Left ventricle myocardium inferior (tissue), 1 donor: ENCODE measurements at regions not wholly inside any gene's neighbourhood (a gene's known extent, or its start where the extent isn't known, plus 50 kb on each side); places are given as distances from the start of the nearest gene placed in this dataset.

Source experiments
- DNase-seq: peaks from one replicate; pipeline ENCODE4 v3.0.0-alpha.2; 2020
- H3K27ac ChIP-seq: fragments of 200-600 bp; replicated peaks from 2 replicates; pipeline ENCODE4 v1.8.0; 2021
- H3K27me3 ChIP-seq: fragments of 200-600 bp; 2 replicates; pipeline ENCODE4 v1.8.0; 2021; ENCODE audit warnings: low read depth
- H3K36me3 ChIP-seq: fragments of 200-600 bp; 2 replicates; pipeline ENCODE4 v1.8.0; 2021
- H3K4me1 ChIP-seq: fragments of 200-600 bp; 2 replicates; pipeline ENCODE4 v1.8.0; 2021
- H3K4me3 ChIP-seq: fragments of 200-600 bp; 2 replicates; pipeline ENCODE4 v1.8.0; 2021; ENCODE audit warnings: mild to moderate bottlenecking, moderate library complexity
- H3K9me3 ChIP-seq: fragments of 200-600 bp; replicated peaks from 2 replicates; pipeline ENCODE4 v1.8.0; 2021
- intact Hi-C: fragments of 100-400 bp; cut with micrococcal nuclease; formaldehyde crosslinking; loops from one replicate; pipeline ENCODE4 v1.11.0; 2022
- TF ChIP-seq, protein P1 (sequence below): fragments of 200-600 bp; IDR thresholded peaks from 2 replicates; pipeline ENCODE4 v1.8.0; 2021; ENCODE audit warnings: antibody characterized with exemption, mild to moderate bottlenecking, borderline replicate concordance
- donor health status: DM: no; HTN: yes; CAD: no; lungs with severe emphysema.

DNA sequence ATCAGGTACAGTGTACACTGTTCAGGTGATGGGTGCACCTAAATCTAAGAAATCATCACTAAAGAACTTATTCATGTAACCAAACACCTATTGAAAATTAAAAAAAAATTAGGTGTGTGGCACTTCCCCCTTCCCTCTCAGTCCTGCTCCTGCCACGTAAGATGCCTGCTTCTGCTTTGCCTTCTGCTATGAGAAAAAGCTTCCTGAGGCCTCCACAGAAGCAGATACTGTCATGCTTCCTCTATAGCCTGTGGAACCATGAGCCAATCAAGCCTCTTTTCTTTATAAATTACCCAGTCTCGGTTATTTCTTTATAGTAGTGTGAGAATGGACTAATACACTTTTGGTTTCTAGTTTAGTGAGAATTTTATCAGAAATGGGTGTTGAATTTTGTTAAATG, 459.8 kb upstream of the DIPK2B start:
- Histone ChIP-seq H3K27ac (no peak overlapping the region), H3K4me1 (no peaks in the 10 kb centered on the region), H3K27me3 (no peaks in the 10 kb centered on the region), H3K4me3 (no peak overlapping the region), H3K9me3 (no peaks in the 10 kb centered on the region), H3K36me3 (no peaks in the 10 kb centered on the region)
- TF ChIP-seq, protein P1, sequence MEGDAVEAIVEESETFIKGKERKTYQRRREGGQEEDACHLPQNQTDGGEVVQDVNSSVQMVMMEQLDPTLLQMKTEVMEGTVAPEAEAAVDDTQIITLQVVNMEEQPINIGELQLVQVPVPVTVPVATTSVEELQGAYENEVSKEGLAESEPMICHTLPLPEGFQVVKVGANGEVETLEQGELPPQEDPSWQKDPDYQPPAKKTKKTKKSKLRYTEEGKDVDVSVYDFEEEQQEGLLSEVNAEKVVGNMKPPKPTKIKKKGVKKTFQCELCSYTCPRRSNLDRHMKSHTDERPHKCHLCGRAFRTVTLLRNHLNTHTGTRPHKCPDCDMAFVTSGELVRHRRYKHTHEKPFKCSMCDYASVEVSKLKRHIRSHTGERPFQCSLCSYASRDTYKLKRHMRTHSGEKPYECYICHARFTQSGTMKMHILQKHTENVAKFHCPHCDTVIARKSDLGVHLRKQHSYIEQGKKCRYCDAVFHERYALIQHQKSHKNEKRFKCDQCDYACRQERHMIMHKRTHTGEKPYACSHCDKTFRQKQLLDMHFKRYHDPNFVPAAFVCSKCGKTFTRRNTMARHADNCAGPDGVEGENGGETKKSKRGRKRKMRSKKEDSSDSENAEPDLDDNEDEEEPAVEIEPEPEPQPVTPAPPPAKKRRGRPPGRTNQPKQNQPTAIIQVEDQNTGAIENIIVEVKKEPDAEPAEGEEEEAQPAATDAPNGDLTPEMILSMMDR, result no peak
- intact Hi-C loops, result no loop called here
- no peak for DNase-seq

DNA sequence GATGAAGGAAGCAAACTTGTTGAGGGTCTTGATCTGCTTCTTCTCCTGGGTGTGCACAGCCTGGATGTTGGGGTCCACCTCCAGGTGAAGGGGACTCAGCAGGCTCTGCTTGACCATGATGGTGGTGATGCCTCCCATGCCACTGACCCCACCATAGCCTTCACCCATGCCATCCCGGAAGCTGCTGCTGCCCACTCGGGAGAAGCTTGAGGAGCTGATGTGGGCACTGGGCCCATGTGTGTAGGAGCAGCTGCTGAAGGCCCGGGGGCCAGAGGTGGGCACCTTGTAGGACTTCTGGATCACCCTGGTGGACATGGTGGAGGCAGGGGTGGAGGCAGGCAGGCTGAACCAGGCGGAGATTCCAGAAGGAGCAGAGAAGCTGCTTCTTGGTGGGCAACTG, 432.7 kb upstream of the DIPK2B start:
- H3K9me3 ChIP-seq, result no peaks in the 10 kb centered on the region
- TF ChIP-seq, protein P1, result no peak
- no peaks in the 10 kb centered on the region for H3K27me3 ChIP-seq
- intact Hi-C loops, result no loop called here
- no peak overlapping the region for H3K27ac ChIP-seq
- H3K4me3 ChIP-seq, result no peak overlapping the region
- H3K4me1 ChIP-seq, result no peaks in the 10 kb centered on the region
- DNase-seq, result no peak
- H3K36me3 ChIP-seq, result no peaks in the 10 kb centered on the region

GRCh38 chrX:45632506-45632905, 431.8 kb upstream of the DIPK2B start:
- Histone ChIP-seq H3K4me3 (no peak overlapping the region), H3K27me3 (no peaks in the 10 kb centered on the region), H3K4me1 (no peaks in the 10 kb centered on the region), H3K9me3 (no peaks in the 10 kb centered on the region), H3K27ac (no peak overlapping the region), H3K36me3 (no peaks in the 10 kb centered on the region)
- DNase-seq, result no peak
- TF ChIP-seq, protein P1, result no peak
- intact Hi-C loops, result no loop called here

DNA sequence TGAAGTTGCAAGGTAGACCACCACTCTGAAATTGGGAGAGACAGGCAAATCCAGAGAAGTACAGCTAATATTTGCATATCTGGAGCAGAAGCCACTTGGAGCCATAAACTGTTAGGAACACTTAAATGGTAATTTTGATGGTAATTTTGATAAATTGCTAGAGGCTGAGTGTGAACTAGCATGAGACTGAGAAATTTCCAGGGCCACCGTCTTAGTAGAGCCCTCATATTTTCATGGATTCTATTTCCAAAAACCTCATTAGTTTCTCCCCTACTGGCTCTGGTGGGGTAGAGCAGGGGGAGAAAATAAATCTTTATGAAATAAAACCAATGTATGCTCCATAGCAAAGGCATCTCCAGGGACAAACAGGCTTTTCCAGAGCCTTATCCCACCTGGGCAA, 429.4 kb upstream of the DIPK2B start:
- Histone ChIP-seq H3K9me3 (no peaks in the 10 kb centered on the region), H3K4me1 (no peaks in the 10 kb centered on the region), H3K36me3 (no peaks in the 10 kb centered on the region), H3K27me3 (no peaks in the 10 kb centered on the region), H3K27ac (no peak overlapping the region), H3K4me3 (no peak overlapping the region)
- intact Hi-C loops, result no loop called here
- TF ChIP-seq, protein P1, result no peak
- no peak for DNase-seq

- Histone ChIP-seq H3K9me3 (no peaks in the 10 kb centered on the region), H3K36me3 (no peaks in the 10 kb centered on the region), H3K27me3 (no peaks in the 10 kb centered on the region), H3K4me1 (no peaks in the 10 kb centered on the region), H3K4me3 (no peak overlapping the region), H3K27ac (no peak overlapping the region)
- TF ChIP-seq, protein P1, result no peak
- no peak for DNase-seq
- intact Hi-C loops, result no loop called here
Measured at GRCh38 chrX:45628041-45628440, 427.4 kb upstream of the DIPK2B start.

DNA sequence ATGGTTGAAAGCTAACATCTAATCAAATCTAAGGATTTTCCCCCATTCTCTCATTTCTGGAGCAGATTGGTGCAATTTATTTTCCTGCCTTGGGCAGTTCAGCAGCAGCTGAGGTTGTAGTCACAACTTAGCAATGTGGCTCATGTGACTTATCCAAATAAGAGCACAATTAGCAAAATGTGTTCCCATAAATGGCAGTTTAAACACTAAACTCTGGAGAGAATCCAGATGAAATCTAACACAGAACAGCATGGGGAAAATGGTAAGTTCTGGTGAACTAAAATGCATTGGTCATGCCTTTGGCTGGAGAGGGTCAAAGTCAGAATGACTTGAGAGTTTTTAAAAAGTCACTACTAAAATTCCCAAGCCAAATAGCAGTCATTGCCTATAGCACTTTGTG, 422.6 kb upstream of the DIPK2B start:
- DNase-seq, result no peak
- Histone ChIP-seq H3K4me3 (no peak overlapping the region), H3K9me3 (no peaks in the 10 kb centered on the region), H3K27me3 (no peaks in the 10 kb centered on the region), H3K4me1 (no peaks in the 10 kb centered on the region), H3K27ac (no peak overlapping the region), H3K36me3 (no peaks in the 10 kb centered on the region)
- TF ChIP-seq, protein P1, result no peak
- intact Hi-C loops, result no loop called here
